GM12878 (cell line): ENCODE measurements at regions not wholly inside any gene's neighbourhood (a gene's known extent, or its start where the extent isn't known, plus 50 kb on each side); places are given as distances from the start of the nearest gene placed in this dataset.

Experiments used
- ATAC-seq: fragments of 200-7000 bp; cut with Tn5 transposase; 3 replicates; pipeline ENCODE4 v1.9.1; 2020; ENCODE audit warnings: mild to moderate bottlenecking, moderate library complexity
- BruUV-seq: library from RNA; stranded (reverse); fragments of 400-500 nt; replicated peaks from 2 replicates; lab custom pipeline; 2021; lab: Mats Ljungman, UMichigan
- CTCF ChIA-PET: fragments of 300-600 bp; sonication (Branson Sonifier 250); formaldehyde crosslinking; extraction: SDS; loops from one replicate; lab custom pipeline; 2021; ENCODE audit warnings: inconsistent platforms; lab: Yijun Ruan, JAX
- POLR2A ChIA-PET: fragments of 350-600 bp; formaldehyde crosslinking; extraction: SDS; loops from one replicate; lab custom pipeline; 2021; ENCODE audit warnings: inconsistent platforms; lab: Charles Lee
- RAD21 ChIA-PET: fragments of 300-600 bp; sonication (Branson Sonifier 250); formaldehyde crosslinking; loops from one replicate; lab custom pipeline; 2023; ENCODE audit warnings: antibody characterized with exemption; ENCODE audit not compliant: unreplicated experiment; lab: Charles Lee
- SMC1A ChIA-PET: fragments of 300-600 bp; sonication (Branson Sonifier 250); formaldehyde crosslinking; loops from one replicate; lab custom pipeline; 2023; ENCODE audit not compliant: unreplicated experiment, uncharacterized antibody; lab: Charles Lee
- DNase-seq: peaks from one replicate; pipeline ENCODE4 v3.0.0-alpha.2; 2011; ENCODE audit warnings: low read depth, low spot score
- FAIRE-seq: peaks from 3 replicates; lab custom pipeline; 2011; peaks lifted over from hg19 to GRCh38; lab: Jason Lieb, UNC
- H2AFZ ChIP-seq: 2 replicates; pipeline ENCODE4 v1.6.0; 2011; ENCODE audit warnings: low read depth, low read length, control low read depth; ENCODE audit not compliant: control insufficient read depth
- H3K27ac ChIP-seq: 2 replicates; pipeline ENCODE4 v1.5.1; 2011; ENCODE audit warnings: control low read depth; ENCODE audit not compliant: control insufficient read depth, insufficient read depth
- H3K27me3 ChIP-seq, 2 experiments: replicated peaks in 1 of 2; 2 replicates each; pipeline versions ENCODE4 v1.6.0 to v1.6.1; 2011; ENCODE audit warnings: low read length in 1 of 2; ENCODE audit not compliant: control insufficient read depth in 2 of 2, insufficient read depth in 2 of 2
- H3K36me3 ChIP-seq, 2 experiments: 2 replicates each; pipeline ENCODE4 v1.5.1; 2011; ENCODE audit warnings: low read length in 1 of 2; ENCODE audit not compliant: control insufficient read depth in 2 of 2, insufficient read depth in 2 of 2
- H3K4me1 ChIP-seq: 2 replicates; pipeline ENCODE4 v1.6.1; 2011; ENCODE audit warnings: mild to moderate bottlenecking, low read length, moderate library complexity, mixed read lengths; ENCODE audit not compliant: control insufficient read depth, insufficient read depth
- H3K4me2 ChIP-seq: 2 replicates; pipeline ENCODE4 v1.6.0; 2011; ENCODE audit warnings: control low read depth; ENCODE audit not compliant: control insufficient read depth, insufficient read depth
- H3K4me3 ChIP-seq: fragments of 200-600 bp; sonication (generic); 2 replicates; pipeline ENCODE4 v1.5.1; 2016
- H3K79me2 ChIP-seq: 2 replicates; pipeline ENCODE4 v1.6.0; 2011; ENCODE audit warnings: low read length; ENCODE audit not compliant: control insufficient read depth, insufficient read depth
- H3K9ac ChIP-seq: 2 replicates; pipeline ENCODE4 v1.8.0; 2011; ENCODE audit warnings: low read length, control low read depth, mixed read lengths; ENCODE audit not compliant: control insufficient read depth, insufficient read depth
- H3K9me3 ChIP-seq: replicated peaks from 3 replicates; pipeline ENCODE4 v1.5.1; 2011; ENCODE audit warnings: mild to moderate bottlenecking, low read length; ENCODE audit not compliant: control insufficient read depth, insufficient read depth
- H4K20me1 ChIP-seq: 2 replicates; pipeline ENCODE4 v1.6.0; 2011; ENCODE audit not compliant: control insufficient read depth, insufficient read depth
- ATF3 ChIP-seq: IDR thresholded peaks from 2 replicates; pipeline ENCODE4 v1.6.1; 2011; ENCODE audit warnings: low read depth, mild to moderate bottlenecking, low read length, moderate library complexity, borderline replicate concordance; ENCODE audit errors: extremely low read depth
- BCL11A ChIP-seq: IDR thresholded peaks from 2 replicates; pipeline ENCODE4 v1.6.1; 2011; ENCODE audit warnings: low read depth, low read length
- BMI1 ChIP-seq: fragments of 450-650 bp; IDR thresholded peaks from 2 replicates; pipeline ENCODE4 v1.6.1; 2016; ENCODE audit warnings: mild to moderate bottlenecking, moderate library complexity, borderline replicate concordance
- CEBPB ChIP-seq, 2 experiments: fragments of 150-350 bp in 1 of 2; IDR thresholded peaks; 2 replicates each; pipeline ENCODE4 v1.6.1; 2012 to 2014; ENCODE audit warnings: low read depth in 2 of 2, low read length in 2 of 2, borderline replicate concordance in 1 of 2, inconsistent platforms in 1 of 2
- CREM ChIP-seq: IDR thresholded peaks from 2 replicates; pipeline ENCODE4 v1.6.1; 2014; ENCODE audit warnings: antibody characterized with exemption, low read depth
- EED ChIP-seq: sonication (generic); IDR thresholded peaks from 2 replicates; pipeline ENCODE4 v1.6.1; 2016; ENCODE audit warnings: antibody characterized with exemption, low read depth
- FOS ChIP-seq: IDR thresholded peaks from 3 replicates; pipeline ENCODE4 v1.6.1; 2011; ENCODE audit warnings: borderline replicate concordance; ENCODE audit not compliant: insufficient read length; ENCODE audit errors: extremely low read depth
- GATAD2B ChIP-seq: fragments of 450-650 bp; conservative IDR thresholded peaks from 2 replicates; pipeline ENCODE4 v1.6.1; 2017; ENCODE audit warnings: low read depth, mild to moderate bottlenecking, moderate library complexity
- HDGF ChIP-seq: fragments of 450-650 bp; IDR thresholded peaks from 2 replicates; pipeline ENCODE4 v1.6.1; 2016; ENCODE audit warnings: antibody characterized with exemption
- IKZF2 ChIP-seq, 2 experiments: fragments of 450-650 bp; IDR thresholded peaks; 2 replicates each; pipeline ENCODE4 v1.6.1; 2017; ENCODE audit warnings: mild to moderate bottlenecking in 2 of 2, moderate library complexity in 2 of 2
- IRF4 ChIP-seq: IDR thresholded peaks from 2 replicates; pipeline ENCODE4 v1.6.1; 2011; ENCODE audit warnings: low read depth, low read length
- JUND ChIP-seq: IDR thresholded peaks from 2 replicates; pipeline ENCODE4 v1.6.1; 2012; ENCODE audit warnings: low read depth, mild to moderate bottlenecking, low read length, improper control_type of control experiment, moderate library complexity
- MXI1 ChIP-seq: fragments of 150-350 bp; IDR thresholded peaks from 2 replicates; pipeline ENCODE4 v1.6.1; 2011; ENCODE audit warnings: low read depth, mild to moderate bottlenecking, inconsistent platforms, low read length, improper control_type of control experiment
- PBX3 ChIP-seq: IDR thresholded peaks from 2 replicates; pipeline ENCODE4 v1.6.1; 2011; ENCODE audit warnings: mild to moderate bottlenecking, low read depth, low read length, moderate library complexity; ENCODE audit not compliant: insufficient replicate concordance
- PML ChIP-seq: IDR thresholded peaks from 2 replicates; pipeline ENCODE4 v1.6.1; 2012; ENCODE audit warnings: low read length, inconsistent platforms
- TARDBP ChIP-seq: IDR thresholded peaks from 2 replicates; pipeline ENCODE4 v1.6.1; 2016; ENCODE audit warnings: borderline replicate concordance
- YY1 ChIP-seq: IDR thresholded peaks from 2 replicates; pipeline ENCODE4 v1.6.1; 2011; ENCODE audit warnings: low read depth, mild to moderate bottlenecking, low read length
- ZNF274 ChIP-seq: IDR thresholded peaks from one replicate; pipeline ENCODE4 v1.8.0; 2011; ENCODE audit not compliant: insufficient read length, insufficient read depth
- WGBS: methylation state at CpG from one replicate; pipeline ENCODE4 v1.1.6; 2016; ENCODE audit warnings: low lambda C conversion rate; ENCODE audit not compliant: insufficient replicate concordance, insufficient coverage; ENCODE audit errors: missing lambda C conversion rate; 5-methylcytosine and 5-hydroxymethylcytosine counted together
- in situ Hi-C: fragments of 300-500 bp; cut with MboI; formaldehyde crosslinking; loops from 9 replicates; pipeline ENCODE4 v1.14.3; 2018; ENCODE audit warnings: mixed read lengths
- intact Hi-C: fragments of 100-400 bp; cut with micrococcal nuclease; formaldehyde crosslinking; loops from one replicate; pipeline ENCODE4 v1.14.2; 2022; ENCODE audit not compliant: unreplicated experiment
- TF ChIP-seq, protein P1 (sequence below): fragments of 450-650 bp; IDR thresholded peaks from 2 replicates; pipeline ENCODE4 v1.6.1; 2016; ENCODE audit warnings: mild to moderate bottlenecking

DNA sequence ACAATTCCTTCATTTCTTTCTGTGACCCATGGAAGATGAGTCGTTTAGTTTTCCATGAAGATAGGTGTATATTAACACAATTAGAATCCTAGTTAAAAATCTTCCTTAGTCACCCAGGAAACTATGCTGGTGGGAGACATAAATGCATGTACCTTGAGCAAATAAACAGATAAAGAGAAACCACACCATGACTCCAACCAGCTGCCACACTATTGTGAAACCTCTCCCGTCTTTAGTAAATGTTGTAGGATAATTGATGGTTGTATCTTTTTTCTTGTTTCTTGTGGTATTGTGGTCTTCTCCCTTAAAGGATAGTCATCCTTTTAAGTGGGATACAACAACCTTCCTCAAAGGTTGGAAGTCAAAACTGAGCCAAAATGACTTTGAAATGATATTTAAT, 103.8 kb upstream of the LEF1 start:
- ATAC-seq (no peak), FAIRE-seq (no peak), DNase-seq (no peak)
- 16% methylated on average over 2 of the region's 2 CpGs for whole genome bisulfite sequencing
- Histone ChIP-seq H3K27me3 (no peaks in the 10 kb centered on the region), H2AFZ (no peak overlapping the region), H3K4me1 (no peaks in the 10 kb centered on the region), H3K79me2 (no peaks in the 10 kb centered on the region), H4K20me1 (no peaks in the 10 kb centered on the region), H3K4me3 (no peak overlapping the region), H3K9me3 (no peaks in the 10 kb centered on the region), H3K4me2 (no peak overlapping the region), H3K36me3 (no peaks in the 10 kb centered on the region), H3K27ac (no peak overlapping the region), H3K9ac (no peak overlapping the region)
- ChIA-PET RAD21 (no interaction called here), POLR2A (no interaction called here), CTCF (no interaction called here), SMC1A (no interaction called here)
- intact Hi-C loops (no loop called here), in situ Hi-C loops (no loop called here)
- TF ChIP-seq CREM (no peak), YY1 (no peak), IRF4 (no peak), EED (no peak), PML (no peak), CEBPB (IDR thresholded peaks at IDR 0.05; ENCODE audit: borderline replicate concordance in 1 of 2, low read depth in 2 of 2, low read length in 2 of 2) (no peak), HDGF (no peak)
- BruUV-seq: no TSS peak

GRCh38 chr4:108272046-108272445, 103.3 kb upstream of the LEF1 start:
- ChIA-PET SMC1A (no interaction called here), CTCF (no interaction called here), RAD21 (no interaction called here), POLR2A (no interaction called here)
- Histone ChIP-seq H3K9ac (no peak overlapping the region), H3K4me3 (no peak overlapping the region), H3K4me1 (no peaks in the 10 kb centered on the region), H3K9me3 (no peaks in the 10 kb centered on the region), H3K79me2 (no peaks in the 10 kb centered on the region), H4K20me1 (no peaks in the 10 kb centered on the region), H3K27me3 (no peaks in the 10 kb centered on the region), H2AFZ (no peak overlapping the region), H3K4me2 (no peak overlapping the region), H3K27ac (no peak overlapping the region), H3K36me3 (no peaks in the 10 kb centered on the region)
- BruUV-seq: no TSS peak
- in situ Hi-C loops: no loop called here
- intact Hi-C loops: no loop called here
- FAIRE-seq (no peak), DNase-seq (no peak), ATAC-seq (no peak)
- TF ChIP-seq BCL11A: no peak
- TF ChIP-seq ATF3: no peak
- no peak for TF ChIP-seq PBX3
- TF ChIP-seq IKZF2 (IDR thresholded peaks at IDR 0.05): no peak
- no peak for TF ChIP-seq TARDBP
- TF ChIP-seq, protein P1, sequence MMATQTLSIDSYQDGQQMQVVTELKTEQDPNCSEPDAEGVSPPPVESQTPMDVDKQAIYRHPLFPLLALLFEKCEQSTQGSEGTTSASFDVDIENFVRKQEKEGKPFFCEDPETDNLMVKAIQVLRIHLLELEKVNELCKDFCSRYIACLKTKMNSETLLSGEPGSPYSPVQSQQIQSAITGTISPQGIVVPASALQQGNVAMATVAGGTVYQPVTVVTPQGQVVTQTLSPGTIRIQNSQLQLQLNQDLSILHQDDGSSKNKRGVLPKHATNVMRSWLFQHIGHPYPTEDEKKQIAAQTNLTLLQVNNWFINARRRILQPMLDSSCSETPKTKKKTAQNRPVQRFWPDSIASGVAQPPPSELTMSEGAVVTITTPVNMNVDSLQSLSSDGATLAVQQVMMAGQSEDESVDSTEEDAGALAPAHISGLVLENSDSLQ: no peak
- TF ChIP-seq ZNF274: no peak
- TF ChIP-seq JUND: no peak
- TF ChIP-seq GATAD2B: no peak
- TF ChIP-seq MXI1: no peak
- TF ChIP-seq BMI1: no peak
- TF ChIP-seq FOS: no peak
- WGBS: 37% methylated on average over 3 of the region's 3 CpGs
